ENCODE measurements at regions not wholly inside any gene's neighbourhood (a gene's known extent, or its start where the extent isn't known, plus 50 kb on each side); places are given as distances from the start of the nearest gene placed in this dataset.

DNA sequence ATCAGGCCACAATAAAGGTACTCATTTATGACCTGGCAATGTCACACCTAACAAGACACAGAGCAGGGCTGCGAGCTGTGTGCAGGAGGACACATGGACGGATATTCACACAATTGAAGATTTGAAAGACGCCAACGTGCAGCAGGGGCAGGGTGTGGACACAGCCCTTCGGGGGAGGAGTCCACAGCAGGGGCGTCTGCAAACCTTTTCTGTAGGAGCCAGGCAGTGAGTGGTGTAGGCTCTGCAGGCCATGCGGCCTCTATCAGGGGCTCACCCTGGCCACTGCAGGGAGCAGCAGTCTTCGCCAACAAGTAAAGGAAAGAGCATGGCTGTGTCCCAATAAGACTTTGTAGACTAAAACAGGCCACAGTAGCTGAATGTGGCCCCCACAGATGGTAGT, 125.7 kb upstream of the SNTG2 start:
- DNase-seq (ENCODE audit: low spot score), result no peak

DNA sequence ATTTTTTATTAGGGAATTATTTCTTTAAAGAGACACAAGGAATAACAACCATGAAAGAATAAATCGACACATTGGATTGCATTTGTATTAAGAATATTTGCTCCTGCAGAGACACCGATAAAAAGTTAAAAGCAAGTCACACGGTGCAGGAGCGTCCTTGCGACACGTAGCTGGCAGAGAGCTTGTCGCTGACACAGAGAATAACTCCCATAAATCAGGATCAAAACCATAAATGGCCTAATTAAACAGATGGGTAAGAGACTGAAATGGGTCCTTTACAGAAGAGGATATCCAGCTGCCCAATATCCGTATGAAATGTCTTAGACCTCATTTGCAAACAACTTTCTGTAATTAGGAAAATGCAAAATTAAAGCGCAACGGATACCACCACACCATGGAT, 126.1 kb upstream of the SNTG2 start:
- DNase-seq (ENCODE audit: low spot score), result no peak

DNA sequence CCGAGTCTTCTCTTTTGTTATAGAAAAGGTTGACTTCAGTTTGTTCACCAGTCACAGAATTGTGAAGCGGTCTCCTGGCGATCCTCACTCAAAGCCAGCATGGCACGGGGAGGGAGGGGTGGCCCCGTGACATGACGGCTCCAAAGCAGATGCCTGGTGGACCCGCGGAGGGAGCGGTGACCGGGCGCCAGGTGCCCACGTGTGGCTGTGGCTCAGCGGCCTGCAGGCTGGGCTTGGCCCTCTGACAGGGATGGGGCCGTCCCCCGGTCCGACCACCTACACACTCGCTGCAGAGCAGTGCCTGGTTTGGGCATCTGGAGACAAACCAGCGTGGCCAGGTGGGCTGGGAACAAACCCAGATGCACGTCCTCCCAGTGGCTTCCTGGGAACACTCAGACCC, 129.1 kb upstream of the SNTG2 start:
- DNase-seq (ENCODE audit: low spot score), result no peak

DNA sequence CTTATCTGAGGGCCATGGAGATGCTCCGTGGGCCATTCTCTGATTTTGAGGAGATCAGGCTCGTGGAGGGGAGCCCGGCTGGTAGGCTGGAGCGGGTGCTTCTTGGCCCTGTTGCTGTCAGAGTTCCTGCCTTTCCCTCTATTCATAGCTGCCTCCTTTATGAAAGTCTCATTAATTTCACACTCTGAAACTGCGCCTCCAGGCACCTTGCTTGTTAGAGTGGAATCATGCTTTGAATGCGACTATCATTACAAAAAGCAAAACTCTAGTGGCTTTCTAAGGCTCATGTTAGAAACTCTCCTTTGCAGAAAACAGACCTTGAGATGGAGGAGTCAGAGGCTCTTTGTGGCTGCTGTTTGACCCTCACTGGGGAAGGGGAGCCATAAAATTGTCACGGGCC, 131.0 kb upstream of the SNTG2 start:
- DNase-seq (ENCODE audit: low spot score), result no peak

DNA sequence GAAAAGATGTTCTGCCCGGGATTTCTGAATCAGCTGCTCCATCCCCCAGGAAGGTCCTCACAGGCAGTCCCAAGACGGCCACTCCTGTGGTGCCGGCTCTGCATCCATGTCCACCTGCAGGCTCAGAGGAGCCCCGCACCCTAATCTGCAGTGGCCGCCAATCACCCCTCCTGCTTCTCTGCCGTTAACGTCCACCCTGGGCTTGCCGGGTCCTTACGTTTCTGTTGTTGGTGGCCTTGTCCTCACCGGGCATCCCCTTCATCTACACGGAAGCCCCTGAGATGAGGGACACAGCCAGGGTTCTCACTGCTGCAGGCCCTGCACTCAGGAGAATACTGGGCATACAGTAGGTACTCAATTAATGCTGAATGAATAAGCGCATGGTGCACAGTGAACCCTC, 131.5 kb upstream of the SNTG2 start:
- DNase-seq (ENCODE audit: low spot score), result no peak

DNA sequence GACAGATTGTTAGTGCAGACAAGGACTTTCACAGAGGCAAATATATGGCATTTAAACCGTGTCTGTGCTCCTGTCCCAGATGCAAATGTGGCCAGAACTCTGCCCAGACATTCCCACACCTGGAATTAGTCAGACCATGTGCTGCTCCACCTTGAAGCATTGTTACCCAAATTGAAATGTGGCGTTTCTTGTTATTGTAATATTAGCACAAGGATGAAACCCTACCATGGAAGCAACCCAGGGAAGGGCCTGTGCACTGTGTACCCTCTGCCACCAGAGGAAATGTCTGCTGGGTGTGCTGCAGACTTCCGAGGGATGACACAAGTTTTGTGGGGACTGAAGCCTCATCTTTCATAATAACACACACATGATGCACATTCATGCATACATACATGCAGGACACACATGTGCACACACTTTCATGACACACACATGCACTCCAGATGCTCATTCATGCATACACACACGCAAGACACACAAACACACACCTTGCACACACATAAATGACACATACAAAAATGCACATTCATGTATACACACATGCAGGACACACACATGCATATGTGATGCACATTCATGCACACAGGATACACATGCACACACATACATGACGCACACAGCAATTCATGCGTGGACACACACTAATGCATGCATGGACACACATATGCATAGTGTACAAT, 133.2 kb upstream of the SNTG2 start:
- DNase-seq (ENCODE audit: low spot score), result no peak

DNA sequence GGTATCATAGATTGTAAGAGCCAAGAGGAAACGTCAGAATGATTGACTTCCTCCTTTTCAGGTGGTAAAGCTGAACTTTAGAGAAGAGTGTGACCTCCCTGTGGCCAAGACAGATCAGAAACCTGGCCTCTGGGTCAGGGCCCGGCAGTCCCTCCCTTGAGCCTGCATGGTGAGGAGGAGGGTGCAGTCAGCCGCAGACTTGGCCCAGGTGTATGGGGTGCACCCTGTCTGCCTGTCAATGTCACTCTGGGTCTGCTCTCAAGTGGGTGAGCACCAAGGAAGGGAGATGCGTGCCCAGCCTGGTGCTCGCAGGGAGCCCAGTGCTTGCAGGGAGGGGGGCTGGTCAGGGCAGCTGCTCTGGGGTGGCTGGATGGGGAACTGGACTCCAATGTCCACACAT, 134.4 kb upstream of the SNTG2 start:
- no peak for DNase-seq (ENCODE audit: low spot score)

DNA sequence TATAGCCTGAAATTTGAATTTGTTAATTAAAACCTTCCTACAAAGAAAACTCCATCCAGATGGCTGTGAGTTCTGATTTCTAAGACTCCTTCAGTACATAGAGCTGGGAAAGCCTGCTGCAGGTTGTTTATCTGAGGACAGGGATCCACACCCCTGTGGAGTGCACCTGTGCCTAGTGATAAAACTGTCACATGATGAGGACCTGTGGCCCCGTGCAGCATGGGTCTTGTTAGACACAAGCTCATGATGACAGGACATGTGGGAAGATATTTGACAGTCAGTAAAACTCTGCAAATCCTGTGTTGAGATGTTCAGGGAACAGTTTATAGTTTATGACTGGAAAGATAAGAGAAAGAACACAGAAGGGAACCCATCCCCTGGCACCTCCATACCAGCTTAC, 133.2 kb upstream of the TMEM18 start:
- DNase-seq (ENCODE audit: low spot score), result no peak

DNA sequence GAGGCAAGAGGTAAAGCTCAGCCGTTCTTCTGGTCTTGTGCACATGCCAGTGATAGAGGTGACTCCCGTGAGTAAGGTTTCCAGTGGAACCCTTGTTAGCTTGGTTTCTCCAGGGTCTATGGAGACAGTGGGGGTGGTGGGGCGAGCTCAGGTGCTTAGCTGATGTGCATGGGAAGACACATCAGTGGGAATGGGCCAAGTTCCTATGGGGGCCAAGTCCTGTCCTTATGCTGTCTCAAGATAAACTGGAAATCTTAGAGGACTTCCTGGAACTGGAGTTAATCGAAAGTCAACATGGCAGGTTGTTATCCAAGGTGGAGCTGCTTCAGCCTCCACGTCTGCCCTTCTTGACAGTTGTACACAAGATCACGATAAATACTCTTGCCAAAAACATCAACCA, 130.1 kb upstream of the TMEM18 start:
- no peak for DNase-seq (ENCODE audit: low spot score)

DNA sequence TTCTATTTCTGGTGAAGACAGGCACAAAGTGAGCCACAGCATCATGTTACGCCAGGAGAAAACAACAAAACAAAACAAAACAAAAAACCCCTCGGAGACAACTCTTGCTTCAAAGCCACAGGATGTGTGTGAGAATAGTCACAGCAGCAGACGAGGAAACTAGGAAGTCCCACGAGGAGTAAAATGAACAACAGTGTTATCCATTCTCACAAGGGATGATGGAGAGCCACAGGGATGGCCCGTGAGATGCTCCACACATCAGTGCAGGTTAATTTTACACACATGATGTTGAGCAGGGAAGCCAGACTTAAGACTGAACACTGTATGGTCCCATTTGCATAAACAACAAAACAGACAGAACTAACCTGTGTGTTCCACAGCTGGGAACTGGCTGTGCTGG, 128.5 kb upstream of the TMEM18 start:
- no peak for DNase-seq (ENCODE audit: low spot score)

DNA sequence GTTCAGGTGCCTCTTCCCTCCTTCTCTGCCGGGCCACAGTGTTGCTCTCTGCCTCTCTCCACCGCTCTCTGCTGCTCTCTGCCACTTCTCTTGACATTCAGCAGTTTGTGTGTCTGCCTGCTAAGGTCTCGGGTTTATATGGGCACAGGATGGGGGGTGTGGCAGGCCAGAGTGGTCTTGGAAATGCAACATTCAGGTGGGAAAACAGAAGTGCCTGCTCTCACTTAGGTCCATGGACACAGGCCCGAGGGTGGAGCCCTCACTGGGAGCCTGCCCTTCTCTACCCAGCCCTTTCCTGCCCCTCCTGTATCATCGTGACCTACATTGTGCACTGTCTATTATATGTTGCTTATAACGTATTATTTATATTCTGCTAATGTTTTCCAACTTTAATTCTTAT, 120.8 kb upstream of the TMEM18 start:
- DNase-seq (ENCODE audit: low spot score), result no peak

DNA sequence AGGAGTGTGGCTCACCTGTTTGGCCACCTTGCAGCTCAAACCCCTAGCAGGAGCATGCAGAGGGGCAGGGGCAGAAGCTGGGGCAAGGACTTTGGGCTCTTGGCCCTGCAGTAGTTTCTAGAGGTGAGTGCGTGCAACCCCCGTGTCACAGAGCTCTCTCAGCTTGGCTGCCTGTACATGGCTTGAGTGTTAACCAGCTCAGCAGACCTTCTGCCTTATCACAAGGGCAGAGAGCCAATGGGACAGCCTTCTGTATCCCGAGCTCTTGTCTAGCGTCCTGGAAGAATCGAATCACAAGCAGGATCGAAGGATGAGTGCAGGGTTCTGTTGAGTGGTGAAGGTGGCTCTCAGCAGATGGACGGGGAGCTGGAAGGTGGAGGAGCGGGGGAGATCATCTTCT, 120.3 kb upstream of the TMEM18 start:
- no peak for DNase-seq (ENCODE audit: low spot score)

DNA sequence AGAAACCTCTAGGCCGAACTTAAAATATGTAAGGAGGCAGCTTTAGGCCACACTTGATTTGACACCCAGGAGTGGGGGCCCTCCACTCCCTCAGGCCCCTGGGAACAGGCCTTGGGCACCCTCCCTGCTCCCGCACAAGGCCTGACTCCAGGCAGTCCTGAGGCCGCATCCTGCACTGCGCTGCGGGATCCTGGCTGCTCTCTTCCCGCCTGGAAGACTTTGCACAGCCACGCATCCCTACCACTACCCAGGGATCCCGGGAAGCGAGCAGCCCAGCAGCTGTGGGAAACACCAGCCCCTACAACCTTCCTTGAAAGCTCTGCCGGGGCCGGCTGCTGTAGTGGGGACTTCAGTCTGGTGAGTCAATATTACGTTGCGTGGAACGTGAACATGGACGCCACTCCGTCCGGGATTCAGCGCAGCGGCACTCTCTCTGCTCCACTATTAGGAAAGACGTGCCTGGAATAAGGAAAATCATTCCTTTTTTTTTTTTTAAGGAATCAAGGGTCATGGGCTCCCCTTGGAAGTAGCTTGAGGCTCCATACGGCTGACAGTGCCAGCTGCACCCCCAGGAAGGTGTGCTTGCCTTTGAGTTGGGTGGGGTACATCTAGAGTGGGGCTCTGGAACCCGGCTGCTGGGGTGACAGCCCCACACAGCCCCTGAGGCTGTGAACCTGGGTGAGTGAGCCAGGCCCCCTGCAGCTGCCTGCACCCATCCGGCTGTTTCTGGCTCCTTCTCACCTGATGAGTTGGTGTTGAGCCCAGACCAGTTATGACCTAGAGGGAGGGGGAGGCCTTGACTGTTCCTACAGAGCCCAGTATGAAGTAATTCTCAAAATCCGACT, 119.2 kb upstream of the TMEM18 start:
- DNase-seq (ENCODE audit: low spot score), result no peak

DNA sequence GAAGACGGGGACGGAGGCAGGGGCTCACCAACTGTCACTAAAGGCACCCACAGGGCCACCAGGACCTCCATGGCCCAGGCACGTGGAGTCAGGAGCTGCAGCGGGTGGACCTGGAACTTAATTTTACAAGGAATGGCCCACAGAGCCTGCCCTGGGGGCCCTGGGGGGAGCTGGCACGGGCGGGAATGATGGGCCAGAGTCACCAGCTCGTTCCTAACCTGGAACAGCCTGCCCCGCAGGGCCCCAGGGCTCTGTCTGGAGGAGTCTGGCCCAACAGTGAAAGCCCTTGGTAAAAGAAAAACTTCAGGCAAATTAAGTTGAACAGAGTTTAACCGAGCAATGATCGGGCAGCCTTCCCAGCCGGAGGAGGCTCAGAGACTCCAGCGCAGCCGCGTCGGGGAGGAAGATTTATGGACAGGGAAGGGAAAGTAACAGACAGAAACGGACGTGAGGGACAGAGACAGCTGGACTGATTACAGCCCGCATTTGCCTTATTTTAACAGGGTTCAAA, 118.4 kb upstream of the TMEM18 start:
- DNase-seq (ENCODE audit: low spot score), result no peak

DNA sequence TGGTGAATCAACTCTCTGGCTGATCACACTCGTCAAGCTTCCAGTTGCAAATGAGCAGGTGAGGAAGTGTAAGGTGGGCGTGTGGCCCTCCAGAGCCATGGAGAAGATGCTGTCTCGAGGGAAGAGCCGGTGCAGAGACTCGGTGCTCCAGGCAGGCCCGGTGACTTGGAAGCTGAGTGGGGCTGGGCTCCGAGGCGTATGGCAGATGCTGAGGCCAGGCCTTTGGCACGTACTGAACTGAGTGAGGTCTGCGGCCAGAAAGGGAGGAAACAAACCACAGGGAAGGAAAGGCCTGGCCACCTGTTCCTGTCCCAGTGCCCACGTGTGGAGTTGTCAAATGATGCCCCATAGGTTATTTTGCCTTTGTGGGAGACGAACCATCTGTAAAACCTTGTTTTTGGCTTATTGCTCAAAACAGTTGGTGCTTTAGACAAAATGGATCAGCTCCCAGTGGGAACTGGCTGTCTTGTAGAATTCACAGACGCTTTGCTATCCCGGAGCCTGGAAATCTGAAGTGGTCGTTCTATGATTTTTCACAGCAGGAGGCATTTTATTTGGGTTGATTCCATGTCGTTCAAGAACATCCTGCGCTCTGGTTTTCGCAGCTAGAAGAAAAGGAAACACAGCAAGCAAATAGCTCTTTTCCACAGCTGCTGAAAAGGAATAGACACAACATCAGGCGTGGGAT, 117.5 kb upstream of the TMEM18 start:
- DNase-seq (ENCODE audit: low spot score), result no peak

DNA sequence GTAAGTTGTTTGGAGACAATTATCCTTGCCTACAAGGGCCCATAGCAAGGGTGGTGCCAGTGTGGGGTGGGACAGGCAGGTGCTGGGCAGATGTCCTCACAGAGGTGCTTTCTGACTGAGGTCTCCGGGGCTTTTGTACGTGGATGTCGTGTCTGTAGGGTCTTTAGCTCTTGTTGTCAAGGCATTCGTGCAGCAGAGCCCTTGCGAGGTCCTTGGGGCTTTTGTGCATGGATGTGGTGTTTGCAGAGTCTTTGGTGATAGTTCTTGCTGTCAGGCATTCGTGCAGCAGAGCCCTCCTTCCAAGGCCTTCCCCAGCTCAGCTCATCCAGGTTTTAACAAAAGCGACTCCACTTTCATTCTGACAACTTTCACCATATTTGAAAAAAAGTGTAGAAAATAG, 116.0 kb upstream of the TMEM18 start:
- no peak for DNase-seq (ENCODE audit: low spot score)

DNA sequence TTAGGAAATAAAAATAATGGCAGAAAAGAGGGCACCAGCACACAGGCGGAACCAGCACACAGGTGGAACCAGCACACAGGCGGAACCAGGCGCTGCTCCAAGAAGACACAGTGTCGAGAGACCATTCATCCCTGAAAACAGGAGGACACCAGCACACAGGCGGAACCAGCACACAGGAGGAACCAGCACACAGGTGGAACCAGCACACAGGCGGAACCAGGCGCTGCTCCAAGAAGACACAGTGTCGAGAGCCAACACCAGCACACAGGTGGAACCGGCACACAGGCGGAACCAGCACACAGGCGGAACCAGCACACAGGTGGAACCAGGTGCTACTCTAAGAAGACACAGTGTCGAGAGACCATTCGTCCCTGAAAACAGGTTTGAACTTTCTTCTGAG, 115.5 kb upstream of the TMEM18 start:
- no peak for DNase-seq (ENCODE audit: low spot score)

DNA sequence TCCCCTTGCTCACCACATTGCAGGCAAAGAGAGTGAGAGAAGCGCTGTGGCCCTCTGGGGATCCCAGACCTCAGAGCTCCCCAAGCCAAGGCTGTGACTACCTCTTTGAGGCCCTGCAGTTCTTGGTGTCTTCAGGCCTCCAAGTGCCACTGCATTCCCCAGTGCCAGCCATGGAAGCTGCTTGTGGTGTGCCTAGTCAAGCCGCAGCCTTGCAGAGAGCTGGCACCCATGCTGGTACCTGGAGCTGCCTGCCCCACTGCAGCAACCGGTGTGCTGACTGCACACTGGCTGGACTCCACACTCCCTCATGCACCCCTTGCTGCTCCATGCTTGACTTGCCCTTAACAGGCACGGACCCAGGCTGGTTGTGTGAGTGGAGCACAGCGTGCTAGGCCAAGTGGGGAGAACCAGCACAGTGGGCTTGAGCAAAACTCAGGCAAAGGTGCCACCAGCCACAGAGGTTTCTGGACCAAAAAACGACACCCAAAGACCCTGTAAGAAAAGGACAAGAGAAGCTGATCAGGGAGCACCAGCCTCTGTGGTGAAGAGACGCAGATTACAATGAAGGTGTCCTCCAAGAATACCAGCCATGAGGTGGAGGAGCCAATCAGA, 113.5 kb upstream of the TMEM18 start:
- no peak for DNase-seq (ENCODE audit: low spot score)

DNA sequence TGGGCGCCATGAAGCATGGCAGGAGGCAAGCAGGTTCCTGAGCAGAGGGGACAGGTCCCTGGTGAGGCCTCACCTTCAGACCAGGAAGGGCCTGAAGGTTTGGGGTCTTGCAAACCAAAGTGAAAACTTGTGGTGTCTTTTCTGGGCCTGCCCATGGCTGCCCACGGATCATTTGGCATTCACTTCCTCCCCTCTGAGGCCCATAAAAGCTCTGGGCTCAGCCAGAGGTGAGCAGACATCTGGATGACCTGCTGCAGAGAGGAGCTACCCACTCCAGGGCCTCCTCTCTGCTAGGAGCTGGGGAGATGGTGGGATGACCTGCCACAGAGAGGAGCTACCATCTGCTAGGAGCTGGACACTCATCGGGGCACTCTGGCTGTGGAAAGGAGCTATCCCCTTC, 112.9 kb upstream of the TMEM18 start:
- DNase-seq (ENCODE audit: low spot score), result no peak

DNA sequence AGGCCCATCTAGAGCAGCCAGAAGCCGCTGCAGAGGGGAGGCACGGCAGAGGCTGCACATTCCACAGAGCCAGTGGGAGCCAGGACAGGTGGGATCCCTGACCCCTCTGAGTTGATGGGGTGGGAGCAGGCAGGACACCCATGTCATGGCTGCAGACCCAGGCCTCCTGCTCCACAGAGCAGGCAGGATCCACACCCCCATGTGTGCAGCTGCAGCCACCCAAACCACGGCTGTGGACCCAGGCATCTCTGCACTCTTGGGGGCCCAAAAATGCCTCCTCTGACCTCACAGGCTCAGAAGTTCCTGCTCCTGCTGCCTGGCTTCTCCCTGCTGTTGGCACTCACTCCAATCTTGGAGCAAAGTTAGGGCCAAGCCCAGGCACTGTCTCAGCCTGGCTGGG, 112.3 kb upstream of the TMEM18 start:
- DNase-seq (ENCODE audit: low spot score), result no peak

DNA sequence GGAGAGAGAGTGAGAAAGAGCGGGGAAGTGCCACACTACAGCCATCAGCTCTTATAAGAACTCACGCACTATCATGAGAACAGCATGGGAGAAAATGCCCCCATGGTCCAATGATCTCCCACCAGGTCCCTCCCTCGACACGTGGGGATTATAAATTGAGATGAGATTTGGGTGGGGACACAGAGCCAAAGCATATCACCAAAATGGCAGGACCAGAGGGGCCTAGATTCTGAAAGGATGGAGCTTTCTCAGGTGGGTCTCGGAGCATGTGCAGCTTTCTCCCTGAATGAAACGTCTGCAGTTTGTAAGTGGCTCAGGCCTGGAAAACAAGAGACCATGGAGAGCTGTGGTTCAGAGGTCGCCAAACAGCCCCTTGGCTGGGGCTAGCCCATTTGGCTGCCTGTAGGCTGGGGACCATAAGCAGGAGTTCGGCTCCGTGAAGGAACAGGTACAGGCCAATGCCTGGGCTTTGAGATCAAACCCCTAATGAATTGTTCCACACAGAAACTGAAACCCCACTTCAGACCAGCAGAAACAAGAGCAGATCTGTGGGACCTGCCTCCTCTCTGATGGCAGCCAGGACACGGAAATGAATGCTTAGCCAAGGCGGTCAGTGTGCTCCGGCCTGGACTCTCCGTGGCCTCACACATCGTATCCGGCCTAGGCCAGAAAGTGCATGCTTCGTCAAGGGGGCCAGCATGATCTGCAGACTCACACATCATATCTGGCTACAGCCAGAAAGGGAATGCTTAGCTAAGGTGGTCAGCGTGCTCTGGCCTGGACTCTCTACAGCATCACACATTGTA, 111.2 kb upstream of the TMEM18 start:
- DNase-seq (ENCODE audit: low spot score), result no peak

DNA sequence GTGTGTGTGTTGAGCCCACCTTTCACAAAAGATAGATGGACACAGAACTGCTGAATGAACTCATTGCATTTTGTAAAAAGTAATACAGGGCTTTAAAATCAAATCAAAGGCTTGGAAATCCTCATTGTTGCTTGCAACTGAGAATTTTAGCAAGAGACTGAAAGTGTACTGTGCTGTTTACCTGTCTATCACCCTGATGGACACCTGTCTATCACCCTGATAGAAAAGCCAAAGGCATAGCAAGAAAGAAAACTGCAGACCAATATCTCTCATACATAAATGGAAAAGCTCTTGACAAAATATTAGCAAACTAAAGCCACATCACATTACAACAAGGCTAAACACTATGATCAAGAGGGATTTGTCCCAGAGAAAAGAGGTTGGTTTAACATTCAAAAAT, 107.5 kb upstream of the TMEM18 start:
- DNase-seq (ENCODE audit: low spot score), result no peak

Data from RKO (cell line).